B cell (primary cell): ENCODE measurements at regions not wholly inside any gene's neighbourhood (a gene's known extent, or its start where the extent isn't known, plus 50 kb on each side); places are given as distances from the start of the nearest gene placed in this dataset.

Source experiments
- ATAC-seq: fragments of 200-7000 bp; cut with Tn5 transposase; one replicate; pipeline ENCODE4 v1.10.0; 2021; ENCODE audit warnings: low read depth, mild to moderate bottlenecking, moderate number of reproducible peaks, moderate library complexity
- CTCF ChIA-PET: fragments of 350-600 bp; sonication (Branson Sonifier 250); formaldehyde crosslinking; loops from one replicate; lab custom pipeline; 2021; ENCODE audit warnings: antibody characterized with exemption, inconsistent platforms; lab: Charles Lee
- POLR2A ChIA-PET: fragments of 350-600 bp; sonication (Branson Sonifier 250); formaldehyde crosslinking; loops from one replicate; lab custom pipeline; 2021; ENCODE audit warnings: antibody characterized with exemption; lab: Charles Lee
- DNase-seq: peaks from one replicate; pipeline ENCODE4 v3.0.0; 2013
- H2AFZ ChIP-seq: 2 replicates; pipeline ENCODE4 v1.6.1; 2012; ENCODE audit warnings: mild to moderate bottlenecking, low read depth, low read length; ENCODE audit not compliant: insufficient read depth, poor library complexity, severe bottlenecking
- H3K27ac ChIP-seq, 2 donors: 1 replicate in 1 of 2; 2 replicates in 1 of 2; pipeline ENCODE4 v1.5.1; 2012 to 2013; ENCODE audit warnings: low read length in 2 of 2, mild to moderate bottlenecking in 2 of 2, moderate library complexity in 1 of 2
- H3K27me3 ChIP-seq, 4 experiments: fragments of 200-600 bp in 1 of 4; sonication (generic) in 1 of 4; replicated peaks in 1 of 4; 1 replicate in 2 of 4; 2 replicates in 2 of 4; pipeline versions ENCODE4 v1.6.1 to v1.7.0; 2013 to 2016; ENCODE audit warnings: low read length in 3 of 4, mild to moderate bottlenecking in 2 of 4, mixed read lengths in 1 of 4, moderate library complexity in 1 of 4; ENCODE audit not compliant: insufficient read depth in 4 of 4, control insufficient read depth in 3 of 4; ENCODE audit errors: control extremely low read depth in 1 of 4
- H3K36me3 ChIP-seq, 2 experiments: replicated peaks in 1 of 2; 1 replicate in 1 of 2; 2 replicates in 1 of 2; pipeline versions ENCODE4 v1.6.1 to v1.7.1; 2013; ENCODE audit warnings: low read length in 1 of 2; ENCODE audit not compliant: insufficient read depth in 2 of 2, control insufficient read depth in 1 of 2; ENCODE audit errors: control extremely low read depth in 1 of 2, extremely low read depth in 1 of 2
- H3K4me1 ChIP-seq, 2 donors: fragments of 200-600 bp in 1 of 2; sonication (generic) in 1 of 2; 1 replicate in 1 of 2; 2 replicates in 1 of 2; pipeline versions ENCODE4 v1.5.1 to v1.6.1; 2013 to 2017; ENCODE audit warnings: low read length in 2 of 2; ENCODE audit not compliant: control insufficient read depth in 2 of 2, insufficient read depth in 2 of 2
- H3K4me2 ChIP-seq: replicated peaks from 2 replicates; pipeline ENCODE3; 2012; ENCODE audit warnings: mild to moderate bottlenecking, low read depth, low read length; ENCODE audit not compliant: poor library complexity, severe bottlenecking
- H3K4me3 ChIP-seq, 5 experiments: fragments of 200-600 bp in 1 of 5; sonication (generic) in 1 of 5; 1 replicate in 3 of 5; 2 replicates in 2 of 5; pipeline versions ENCODE4 v1.5.1 to v1.7.0; 2011 to 2016; ENCODE audit warnings: low read length in 4 of 5, mild to moderate bottlenecking in 4 of 5, low read depth in 2 of 5, control low read depth in 1 of 5, moderate library complexity in 1 of 5; ENCODE audit not compliant: insufficient read depth in 1 of 5; ENCODE audit errors: control extremely low read depth in 1 of 5, extremely low read depth in 1 of 5
- H3K79me2 ChIP-seq: fragments of 200-600 bp; sonication (generic); one replicate; pipeline ENCODE4 v1.6.0; 2016; ENCODE audit warnings: low read length; ENCODE audit not compliant: control insufficient read depth, insufficient read depth
- H3K9ac ChIP-seq: fragments of 200-600 bp; sonication (generic); 2 replicates; pipeline ENCODE4 v1.6.1; 2017; ENCODE audit warnings: mild to moderate bottlenecking, low read length, moderate library complexity
- H3K9me3 ChIP-seq, 3 donors: one replicate each; pipeline versions ENCODE4 v1.6.1 to v1.7.1; 2013; ENCODE audit warnings: low read length in 2 of 3; ENCODE audit not compliant: control insufficient read depth in 2 of 3, insufficient read depth in 1 of 3; ENCODE audit errors: control extremely low read depth in 1 of 3
- H4K20me1 ChIP-seq: 2 replicates; pipeline ENCODE4 v1.6.0; 2012; ENCODE audit warnings: mild to moderate bottlenecking, low read length; ENCODE audit not compliant: insufficient read depth, control insufficient read depth, poor library complexity, severe bottlenecking
- H3K27ac Mint-ChIP-seq: one replicate; pipeline ENCODE4 v1.8.0; 2021; ENCODE audit warnings: mixed read lengths
- H3K27me3 Mint-ChIP-seq: one replicate; pipeline ENCODE4 v1.8.0; 2021; ENCODE audit warnings: mixed read lengths
- H3K4me1 Mint-ChIP-seq: one replicate; pipeline ENCODE4 v1.8.0; 2021; ENCODE audit warnings: mixed read lengths
- H3K4me3 Mint-ChIP-seq: one replicate; pipeline ENCODE4 v1.8.0; 2021; ENCODE audit warnings: mixed read lengths
- H3K9me3 Mint-ChIP-seq: one replicate; pipeline ENCODE4 v1.8.0; 2022; ENCODE audit warnings: mixed read lengths; ENCODE audit not compliant: insufficient read depth
- EZH2 ChIP-seq: IDR thresholded peaks from 2 replicates; pipeline ENCODE4 v1.6.1; 2012; ENCODE audit warnings: borderline replicate concordance, low read depth, mild to moderate bottlenecking, moderate library complexity, low read length; ENCODE audit not compliant: insufficient read depth, poor library complexity, severe bottlenecking
- WGBS: methylation state at CpG from one replicate; pipeline ENCODE4 v1.1.5; 2013; ENCODE audit warnings: missing lambda C conversion rate; ENCODE audit not compliant: insufficient coverage; 5-methylcytosine and 5-hydroxymethylcytosine counted together
- intact Hi-C: fragments of 100-400 bp; cut with micrococcal nuclease; formaldehyde crosslinking; loops from one replicate; pipeline ENCODE4 v1.10.0; 2022
- TF ChIP-seq, protein P1 (sequence below): fragments of 200-600 bp; IDR thresholded peaks from one replicate; pipeline ENCODE4 v1.8.0; 2022; ENCODE audit warnings: antibody characterized with exemption, mild to moderate bottlenecking

DNA sequence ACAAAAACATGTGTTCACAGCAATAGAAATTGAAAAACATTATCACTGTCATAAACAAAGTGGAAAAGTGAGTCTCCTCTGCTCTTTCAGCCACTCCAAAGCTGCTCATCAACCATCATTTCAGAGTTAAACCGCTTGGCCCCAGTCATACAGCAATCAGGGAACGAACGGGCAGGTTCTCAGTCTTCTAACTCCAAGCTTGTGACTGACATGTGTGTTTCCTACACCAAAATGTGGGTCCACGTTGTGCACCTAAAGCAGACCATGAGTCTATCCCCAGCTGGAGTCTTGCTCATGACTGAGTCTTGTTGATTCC, 582.6 kb upstream of the ID2 start:
- POLR2A ChIA-PET: no interaction called here
- no peaks in the 10 kb centered on the region for H3K9me3 Mint-ChIP-seq

DNA sequence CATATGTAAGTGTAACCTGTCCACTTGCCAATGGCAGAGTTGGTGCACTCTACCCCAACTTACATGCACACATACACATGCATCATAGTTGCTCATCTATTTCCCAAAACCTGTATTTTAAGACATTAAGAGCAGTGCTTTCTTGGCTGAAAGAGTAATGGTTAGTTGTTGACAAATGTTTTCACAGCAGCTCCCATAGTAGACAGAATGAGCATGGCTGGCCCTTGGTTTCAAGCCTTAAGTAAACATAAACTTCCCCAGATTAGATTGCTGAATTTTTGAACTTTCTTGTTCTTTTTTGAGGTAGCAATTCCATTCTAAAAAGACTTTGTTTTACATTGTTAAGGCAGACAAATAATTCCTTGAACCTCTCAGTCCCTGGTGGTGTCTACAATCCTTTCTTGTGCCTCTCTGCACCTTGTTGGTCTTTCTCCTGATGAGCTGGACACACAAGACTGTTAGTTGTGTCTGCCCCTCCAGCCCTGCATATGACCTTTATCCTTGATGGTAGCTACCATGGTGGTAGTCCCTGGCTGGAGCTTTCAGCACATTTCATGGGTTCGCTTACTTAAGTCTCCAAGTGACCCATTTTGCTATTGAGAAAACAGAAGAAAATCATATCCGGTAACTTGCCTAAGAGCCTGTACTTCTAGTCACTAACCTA, 580.1 kb upstream of the ID2 start:
- CTCF ChIA-PET: no interaction called here

More for the DNA sequence above, 582.6 kb upstream of the ID2 start:
- H3K4me2 ChIP-seq: no peak overlapping the region
- 100% methylated on average over 3 of the region's 4 CpGs for WGBS
- H3K4me1 Mint-ChIP-seq: no peaks in the 10 kb centered on the region
- no peaks in the 10 kb centered on the region for H3K27me3 ChIP-seq
- H3K27me3 Mint-ChIP-seq: no peaks in the 10 kb centered on the region
- DNase-seq (no peak), ATAC-seq (no peak)
- TF ChIP-seq, protein P1, sequence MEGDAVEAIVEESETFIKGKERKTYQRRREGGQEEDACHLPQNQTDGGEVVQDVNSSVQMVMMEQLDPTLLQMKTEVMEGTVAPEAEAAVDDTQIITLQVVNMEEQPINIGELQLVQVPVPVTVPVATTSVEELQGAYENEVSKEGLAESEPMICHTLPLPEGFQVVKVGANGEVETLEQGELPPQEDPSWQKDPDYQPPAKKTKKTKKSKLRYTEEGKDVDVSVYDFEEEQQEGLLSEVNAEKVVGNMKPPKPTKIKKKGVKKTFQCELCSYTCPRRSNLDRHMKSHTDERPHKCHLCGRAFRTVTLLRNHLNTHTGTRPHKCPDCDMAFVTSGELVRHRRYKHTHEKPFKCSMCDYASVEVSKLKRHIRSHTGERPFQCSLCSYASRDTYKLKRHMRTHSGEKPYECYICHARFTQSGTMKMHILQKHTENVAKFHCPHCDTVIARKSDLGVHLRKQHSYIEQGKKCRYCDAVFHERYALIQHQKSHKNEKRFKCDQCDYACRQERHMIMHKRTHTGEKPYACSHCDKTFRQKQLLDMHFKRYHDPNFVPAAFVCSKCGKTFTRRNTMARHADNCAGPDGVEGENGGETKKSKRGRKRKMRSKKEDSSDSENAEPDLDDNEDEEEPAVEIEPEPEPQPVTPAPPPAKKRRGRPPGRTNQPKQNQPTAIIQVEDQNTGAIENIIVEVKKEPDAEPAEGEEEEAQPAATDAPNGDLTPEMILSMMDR: no peak
- TF ChIP-seq EZH2: no peak
- no peak overlapping the region for H2AFZ ChIP-seq
- H3K9me3 ChIP-seq: peaks cover 0 to 2% (median 0%) of the 10 kb centered on the region in 3 donors
- H3K27ac Mint-ChIP-seq: no peak overlapping the region
- no peak overlapping the region for H3K9ac ChIP-seq
- H3K79me2 ChIP-seq: no peaks in the 10 kb centered on the region
- no peak overlapping the region for H3K4me3 ChIP-seq
- H4K20me1 ChIP-seq: no peaks in the 10 kb centered on the region
- H3K36me3 ChIP-seq: no peaks in the 10 kb centered on the region
- no peak overlapping the region for H3K27ac ChIP-seq
- H3K4me1 ChIP-seq: no peaks in the 10 kb centered on the region
- CTCF ChIA-PET: no interaction called here
- intact Hi-C loops: no loop called here
- no peak overlapping the region for H3K4me3 Mint-ChIP-seq

More for the DNA sequence above, 580.1 kb upstream of the ID2 start:
- H3K79me2 ChIP-seq: no peaks in the 10 kb centered on the region
- POLR2A ChIA-PET: no interaction called here
- no peak for DNase-seq
- H3K9me3 Mint-ChIP-seq: no peaks in the 10 kb centered on the region
- H3K4me3 Mint-ChIP-seq: no peak overlapping the region
- no peaks in the 10 kb centered on the region for H3K36me3 ChIP-seq
- WGBS: 88% methylated on average over 1 of the region's 2 CpGs
- no peak overlapping the region for H3K4me3 ChIP-seq
- no peak overlapping the region for H3K9ac ChIP-seq
- H3K27ac Mint-ChIP-seq: no peak overlapping the region
- no peaks in the 10 kb centered on the region for H3K27me3 ChIP-seq
- TF ChIP-seq EZH2: no peak
- TF ChIP-seq, protein P1: no peak
- H3K9me3 ChIP-seq: peaks cover 0 to 2% (median 0%) of the 10 kb centered on the region in 3 donors
- intact Hi-C loops: no loop called here
- no peaks in the 10 kb centered on the region for H4K20me1 ChIP-seq
- H3K27ac ChIP-seq: no peak overlapping the region
- no peaks in the 10 kb centered on the region for H3K4me1 Mint-ChIP-seq
- no peak overlapping the region for H2AFZ ChIP-seq
- peaks cover 16% of the 10 kb centered on the region for H3K27me3 Mint-ChIP-seq
- no peak for ATAC-seq
- no peak overlapping the region for H3K4me2 ChIP-seq
- no peaks in the 10 kb centered on the region for H3K4me1 ChIP-seq
